Fibroblast of lung (primary cell): ENCODE measurements at regions not wholly inside any gene's neighbourhood (a gene's known extent, or its start where the extent isn't known, plus 50 kb on each side); places are given as distances from the start of the nearest gene placed in this dataset.

ENCODE experiments used
- DNase-seq, 2 donors: peaks; one replicate each; pipeline versions ENCODE4 v3.0.0 to v3.0.0-alpha.2; 2010; ENCODE audit warnings: low read depth in 2 of 2
- H2AFZ ChIP-seq: 2 replicates; pipeline ENCODE4 v1.5.1; 2012; ENCODE audit warnings: low read length, control low read depth, inconsistent platforms
- H3K27ac ChIP-seq: 2 replicates; pipeline ENCODE4 v1.5.1; 2011; ENCODE audit warnings: low read length, control low read depth; ENCODE audit not compliant: insufficient read depth
- H3K27me3 ChIP-seq: 2 replicates; pipeline ENCODE4 v1.5.1; 2011; ENCODE audit warnings: mild to moderate bottlenecking, low read length; ENCODE audit not compliant: control insufficient read depth, insufficient read depth
- H3K36me3 ChIP-seq: 2 replicates; pipeline ENCODE4 v1.5.1; 2011; ENCODE audit warnings: low read length; ENCODE audit not compliant: control insufficient read depth, insufficient read depth
- H3K4me1 ChIP-seq: 2 replicates; pipeline ENCODE4 v1.5.1; 2011; ENCODE audit warnings: low read length; ENCODE audit not compliant: control insufficient read depth, insufficient read depth; ENCODE audit errors: extremely low read depth
- H3K4me2 ChIP-seq: 2 replicates; pipeline ENCODE4 v1.5.1; 2011; ENCODE audit warnings: low read length, control low read depth; ENCODE audit not compliant: insufficient read depth; ENCODE audit errors: extremely low read depth
- H3K4me3 ChIP-seq, 4 experiments: fragments of 200-600 bp in 1 of 4; sonication (generic) in 1 of 4; replicated peaks in 1 of 4; 2 replicates each; pipeline ENCODE4 v1.5.1; 2011 to 2016; ENCODE audit warnings: low read length in 4 of 4, low read depth in 3 of 4, mild to moderate bottlenecking in 3 of 4, control low read depth in 2 of 4, inconsistent platforms in 1 of 4, mixed read lengths in 1 of 4; ENCODE audit not compliant: insufficient read depth in 1 of 4; ENCODE audit errors: control extremely low read depth in 1 of 4
- H3K79me2 ChIP-seq: 2 replicates; pipeline ENCODE4 v1.5.1; 2012; ENCODE audit warnings: mild to moderate bottlenecking, low read length, inconsistent platforms; ENCODE audit not compliant: control insufficient read depth, insufficient read depth
- H3K9ac ChIP-seq: 2 replicates; pipeline ENCODE4 v1.5.1; 2011; ENCODE audit warnings: mild to moderate bottlenecking, low read length, control low read depth; ENCODE audit not compliant: insufficient read depth
- H3K9me3 ChIP-seq: 2 replicates; pipeline ENCODE4 v1.5.1; 2012; ENCODE audit warnings: low read depth, low read length; ENCODE audit not compliant: control insufficient read depth, insufficient read depth
- H4K20me1 ChIP-seq: 2 replicates; pipeline ENCODE4 v1.5.1; 2011; ENCODE audit warnings: low read length; ENCODE audit not compliant: control insufficient read depth, insufficient read depth; ENCODE audit errors: extremely low read depth
- EZH2 ChIP-seq: IDR thresholded peaks from 2 replicates; pipeline ENCODE4 v1.5.1; 2012; ENCODE audit warnings: low read length, control low read depth, mild to moderate bottlenecking; ENCODE audit errors: missing control alignments
- TF ChIP-seq, protein P1 (sequence below), 2 donors: IDR thresholded peaks in 1 of 2; conservative IDR thresholded peaks in 1 of 2; 1 replicate in 1 of 2; 2 replicates in 1 of 2; pipeline ENCODE4 v1.5.1; 2011 to 2012; ENCODE audit warnings: low read length in 2 of 2, control low read depth in 1 of 2, inconsistent platforms in 1 of 2, low read depth in 1 of 2, mild to moderate bottlenecking in 1 of 2

DNA sequence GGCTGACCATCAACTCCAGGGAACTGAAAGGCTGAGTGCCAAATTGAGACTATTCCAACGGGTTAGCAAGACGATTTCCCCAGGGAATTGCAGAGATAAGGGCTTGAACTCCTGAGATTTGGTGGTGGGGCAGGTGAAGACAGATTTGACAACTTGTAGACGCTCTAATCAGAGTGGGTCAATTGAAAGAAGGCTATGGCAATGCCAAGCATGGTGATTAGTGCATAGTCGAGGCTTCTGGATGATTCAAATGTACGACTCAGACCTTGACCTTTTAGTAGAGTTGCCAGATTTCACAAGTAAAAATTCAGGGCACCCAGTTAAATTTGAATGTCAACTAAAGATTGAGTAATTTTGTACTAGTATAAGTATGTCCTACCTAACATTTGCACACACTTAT, 302.1 kb upstream of the SPAG17 start:
- H3K27me3 ChIP-seq, result no peaks in the 10 kb centered on the region
- H3K4me2 ChIP-seq, result no peak overlapping the region
- no peaks in the 10 kb centered on the region for H3K36me3 ChIP-seq
- no peaks in the 10 kb centered on the region for H3K79me2 ChIP-seq
- no peak for DNase-seq
- H3K27ac ChIP-seq, result no peak overlapping the region
- H3K9me3 ChIP-seq, result no peaks in the 10 kb centered on the region
- no peak overlapping the region for H3K9ac ChIP-seq
- H3K4me3 ChIP-seq, result no peak overlapping the region
- TF ChIP-seq, protein P1, sequence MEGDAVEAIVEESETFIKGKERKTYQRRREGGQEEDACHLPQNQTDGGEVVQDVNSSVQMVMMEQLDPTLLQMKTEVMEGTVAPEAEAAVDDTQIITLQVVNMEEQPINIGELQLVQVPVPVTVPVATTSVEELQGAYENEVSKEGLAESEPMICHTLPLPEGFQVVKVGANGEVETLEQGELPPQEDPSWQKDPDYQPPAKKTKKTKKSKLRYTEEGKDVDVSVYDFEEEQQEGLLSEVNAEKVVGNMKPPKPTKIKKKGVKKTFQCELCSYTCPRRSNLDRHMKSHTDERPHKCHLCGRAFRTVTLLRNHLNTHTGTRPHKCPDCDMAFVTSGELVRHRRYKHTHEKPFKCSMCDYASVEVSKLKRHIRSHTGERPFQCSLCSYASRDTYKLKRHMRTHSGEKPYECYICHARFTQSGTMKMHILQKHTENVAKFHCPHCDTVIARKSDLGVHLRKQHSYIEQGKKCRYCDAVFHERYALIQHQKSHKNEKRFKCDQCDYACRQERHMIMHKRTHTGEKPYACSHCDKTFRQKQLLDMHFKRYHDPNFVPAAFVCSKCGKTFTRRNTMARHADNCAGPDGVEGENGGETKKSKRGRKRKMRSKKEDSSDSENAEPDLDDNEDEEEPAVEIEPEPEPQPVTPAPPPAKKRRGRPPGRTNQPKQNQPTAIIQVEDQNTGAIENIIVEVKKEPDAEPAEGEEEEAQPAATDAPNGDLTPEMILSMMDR (conservative IDR thresholded peaks at IDR 0.05 in 1 of 2, IDR thresholded peaks at IDR 0.05 in 1 of 2; ENCODE audit: low read depth in 1 of 2, low read length in 2 of 2), result no peak
- TF ChIP-seq EZH2, result no peak
- H4K20me1 ChIP-seq, result no peaks in the 10 kb centered on the region
- no peak overlapping the region for H2AFZ ChIP-seq
- no peaks in the 10 kb centered on the region for H3K4me1 ChIP-seq

DNA sequence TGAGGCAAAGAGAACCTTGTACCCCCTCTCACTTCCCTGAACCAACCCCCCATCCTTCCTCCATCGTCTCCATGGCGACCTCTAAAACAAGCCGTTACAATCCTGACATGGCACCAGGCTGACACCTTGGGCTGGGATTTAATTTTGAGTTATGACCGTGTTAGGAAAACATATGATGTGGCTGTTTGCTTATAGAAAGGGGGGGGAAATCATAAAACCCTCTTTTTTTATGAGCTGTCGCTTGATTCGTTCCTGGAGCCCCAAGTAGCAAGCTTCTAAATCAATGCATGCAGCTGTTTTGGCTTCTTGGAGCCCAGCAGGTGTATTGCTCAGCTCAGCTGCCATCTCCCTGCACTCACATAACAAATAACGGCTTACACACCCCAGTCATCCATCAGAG, 301.2 kb upstream of the SPAG17 start:
- no peak overlapping the region for H3K27ac ChIP-seq
- no peak for DNase-seq
- H3K79me2 ChIP-seq, result no peaks in the 10 kb centered on the region
- H3K9me3 ChIP-seq, result no peaks in the 10 kb centered on the region
- H3K36me3 ChIP-seq, result no peaks in the 10 kb centered on the region
- no peaks in the 10 kb centered on the region for H3K27me3 ChIP-seq
- H3K4me1 ChIP-seq, result no peaks in the 10 kb centered on the region
- no peak for TF ChIP-seq EZH2
- H4K20me1 ChIP-seq, result no peaks in the 10 kb centered on the region
- no peak overlapping the region for H3K4me3 ChIP-seq
- H2AFZ ChIP-seq, result no peak overlapping the region
- H3K9ac ChIP-seq, result no peak overlapping the region
- H3K4me2 ChIP-seq, result no peak overlapping the region

DNA sequence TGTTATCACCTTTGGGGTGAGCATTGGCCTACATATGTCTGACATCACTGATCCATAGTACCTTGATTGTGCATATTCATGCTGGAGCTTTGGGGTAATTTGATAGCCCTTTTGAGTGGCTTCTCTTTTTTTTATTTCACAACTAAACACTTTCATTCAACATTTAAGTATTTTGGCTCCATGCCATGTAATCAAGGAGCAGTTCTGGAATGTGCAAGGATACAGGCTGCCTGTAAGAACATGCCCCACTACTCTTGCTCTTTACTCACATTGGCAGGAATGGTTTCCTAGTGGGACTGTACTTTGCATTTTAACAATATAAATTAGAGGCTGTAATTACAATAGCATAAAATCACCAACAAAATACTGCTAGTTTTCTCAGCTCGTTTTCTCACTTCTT, 300.7 kb upstream of the SPAG17 start:
- no peak for DNase-seq
- H3K9ac ChIP-seq, result no peak overlapping the region
- TF ChIP-seq, protein P1 (conservative IDR thresholded peaks at IDR 0.05 in 1 of 2, IDR thresholded peaks at IDR 0.05 in 1 of 2; ENCODE audit: low read depth in 1 of 2, low read length in 2 of 2), result no peak
- no peak for TF ChIP-seq EZH2
- no peak overlapping the region for H3K4me2 ChIP-seq
- no peaks in the 10 kb centered on the region for H4K20me1 ChIP-seq
- no peak overlapping the region for H3K4me3 ChIP-seq
- H3K36me3 ChIP-seq, result no peaks in the 10 kb centered on the region
- H2AFZ ChIP-seq, result no peak overlapping the region
- no peaks in the 10 kb centered on the region for H3K9me3 ChIP-seq
- no peaks in the 10 kb centered on the region for H3K4me1 ChIP-seq
- H3K27ac ChIP-seq, result no peak overlapping the region
- no peaks in the 10 kb centered on the region for H3K79me2 ChIP-seq
- no peaks in the 10 kb centered on the region for H3K27me3 ChIP-seq

DNA sequence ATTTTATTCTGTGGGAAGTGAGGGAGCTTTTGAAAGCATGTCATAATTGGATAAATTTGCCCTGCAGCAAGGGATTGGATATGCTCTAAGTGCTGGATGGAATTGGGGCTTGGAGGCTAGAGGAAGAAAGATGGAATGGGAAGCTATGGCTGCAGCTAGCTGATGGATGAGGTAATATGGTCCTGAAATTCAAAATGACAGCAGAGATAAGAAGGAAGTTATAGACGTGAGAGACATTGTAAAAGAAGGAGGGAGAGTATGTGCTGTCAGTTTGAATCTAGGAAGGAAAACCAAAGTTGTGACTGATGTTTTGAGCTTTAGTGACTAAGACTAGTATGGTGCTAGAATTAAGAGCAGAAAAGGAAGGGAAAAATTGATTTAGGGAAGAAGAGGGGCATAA, 299.9 kb upstream of the SPAG17 start:
- Histone ChIP-seq H3K4me1 (no peaks in the 10 kb centered on the region), H3K4me3 (no peak overlapping the region), H3K4me2 (no peak overlapping the region), H2AFZ (no peak overlapping the region), H3K9ac (no peak overlapping the region), H3K9me3 (no peaks in the 10 kb centered on the region), H4K20me1 (no peaks in the 10 kb centered on the region), H3K27me3 (no peaks in the 10 kb centered on the region), H3K27ac (no peak overlapping the region), H3K79me2 (no peaks in the 10 kb centered on the region), H3K36me3 (no peaks in the 10 kb centered on the region)
- no peak for TF ChIP-seq EZH2
- TF ChIP-seq, protein P1 (conservative IDR thresholded peaks at IDR 0.05 in 1 of 2, IDR thresholded peaks at IDR 0.05 in 1 of 2; ENCODE audit: low read depth in 1 of 2, low read length in 2 of 2), result no peak
- no peak for DNase-seq
